Liver (tissue), 8 donors: ENCODE measurements at regions not wholly inside any gene's neighbourhood (a gene's known extent, or its start where the extent isn't known, plus 50 kb on each side); places are given as distances from the start of the nearest gene placed in this dataset.

Experiments
- DNase-seq: peaks from one replicate; pipeline ENCODE4 v3.0.0-alpha.2; 2017; ENCODE audit warnings: low spot score
- H3K27ac ChIP-seq, 2 donors: one replicate each; pipeline ENCODE4 v1.7.0; 2013; ENCODE audit warnings: inconsistent platforms in 2 of 2, low read length in 2 of 2, control low read depth in 1 of 2, low read depth in 1 of 2, mild to moderate bottlenecking in 1 of 2
- H3K27me3 ChIP-seq, 4 donors: one replicate each; pipeline versions ENCODE4 v1.6.1 to v1.7.0; 2013; ENCODE audit warnings: low read length in 3 of 4, inconsistent platforms in 1 of 4, mild to moderate bottlenecking in 1 of 4, moderate library complexity in 1 of 4; ENCODE audit not compliant: control insufficient read depth in 4 of 4, insufficient read depth in 4 of 4
- H3K36me3 ChIP-seq, 4 donors: one replicate each; pipeline versions ENCODE4 v1.6.1 to v1.7.0; 2013; ENCODE audit warnings: low read length in 3 of 4, mild to moderate bottlenecking in 3 of 4, low read depth in 1 of 4, moderate library complexity in 1 of 4; ENCODE audit not compliant: control insufficient read depth in 4 of 4, insufficient read depth in 3 of 4
- H3K4me1 ChIP-seq, 4 donors: one replicate each; pipeline versions ENCODE4 v1.6.1 to v1.7.0; 2013; ENCODE audit warnings: low read length in 3 of 4, mild to moderate bottlenecking in 3 of 4, moderate library complexity in 1 of 4; ENCODE audit not compliant: control insufficient read depth in 4 of 4, insufficient read depth in 4 of 4
- H3K4me3 ChIP-seq, 3 donors: one replicate each; pipeline versions ENCODE4 v1.6.1 to v1.7.0; 2013; ENCODE audit warnings: low read length in 3 of 3, control low read depth in 1 of 3, low read depth in 1 of 3, mild to moderate bottlenecking in 1 of 3
- H3K9ac ChIP-seq, 2 donors: one replicate each; pipeline ENCODE4 v1.7.0; 2013; ENCODE audit warnings: low read length in 2 of 2, mild to moderate bottlenecking in 2 of 2, moderate library complexity in 2 of 2, control low read depth in 1 of 2, low read depth in 1 of 2
- H3K9me3 ChIP-seq, 4 donors: one replicate each; pipeline versions ENCODE4 v1.6.1 to v1.7.0; 2013; ENCODE audit warnings: low read length in 3 of 4; ENCODE audit not compliant: control insufficient read depth in 4 of 4
- ATF3 ChIP-seq: IDR thresholded peaks from 2 replicates; pipeline ENCODE4 v1.6.1; 2016; ENCODE audit warnings: antibody characterized with exemption
- CTCF ChIP-seq: fragments of 150-350 bp; IDR thresholded peaks from 2 replicates; pipeline ENCODE4 v1.5.1; 2017; ENCODE audit warnings: improper control_type of control experiment, low read depth, low read length; ENCODE audit not compliant: missing input control
- EGR1 ChIP-seq, 2 donors: IDR thresholded peaks; 2 replicates each; pipeline ENCODE4 v1.6.1; 2016 to 2018; ENCODE audit warnings: antibody characterized with exemption in 2 of 2, low read depth in 2 of 2
- FOXA1 ChIP-seq: IDR thresholded peaks from 2 replicates; pipeline ENCODE4 v1.6.1; 2016; ENCODE audit warnings: antibody characterized with exemption
- FOXA2 ChIP-seq: IDR thresholded peaks from 2 replicates; pipeline ENCODE4 v1.6.1; 2016; ENCODE audit warnings: antibody characterized with exemption
- GABPA ChIP-seq, 2 donors: IDR thresholded peaks in 1 of 2; conservative IDR thresholded peaks in 1 of 2; 2 replicates each; pipeline ENCODE4 v1.6.1; 2016; ENCODE audit warnings: antibody characterized with exemption in 2 of 2, mild to moderate bottlenecking in 1 of 2, moderate library complexity in 1 of 2
- HNF4A ChIP-seq, 2 donors: conservative IDR thresholded peaks; 2 replicates each; pipeline ENCODE4 v1.6.1; 2016; ENCODE audit warnings: antibody characterized with exemption in 2 of 2, mild to moderate bottlenecking in 2 of 2
- HNF4G ChIP-seq: IDR thresholded peaks from 2 replicates; pipeline ENCODE4 v1.6.1; 2016; ENCODE audit warnings: antibody characterized with exemption
- JUND ChIP-seq, 2 donors: IDR thresholded peaks; 2 replicates each; pipeline ENCODE4 v1.6.1; 2016; ENCODE audit warnings: antibody characterized with exemption in 2 of 2
- NR2F2 ChIP-seq: IDR thresholded peaks from 2 replicates; pipeline ENCODE4 v1.6.1; 2016; ENCODE audit warnings: antibody characterized with exemption
- RAD21 ChIP-seq, 2 donors: IDR thresholded peaks; 2 replicates each; pipeline ENCODE4 v1.6.1; 2016; ENCODE audit warnings: antibody characterized with exemption in 2 of 2, mild to moderate bottlenecking in 2 of 2
- REST ChIP-seq: IDR thresholded peaks from 2 replicates; pipeline ENCODE4 v1.6.1; 2016; ENCODE audit warnings: antibody characterized with exemption, mild to moderate bottlenecking
- RXRA ChIP-seq, 2 donors: IDR thresholded peaks; 2 replicates each; pipeline ENCODE4 v1.6.1; 2017 to 2018; ENCODE audit warnings: antibody characterized with exemption in 2 of 2, mild to moderate bottlenecking in 1 of 2
- SP1 ChIP-seq: IDR thresholded peaks from 2 replicates; pipeline ENCODE4 v1.6.1; 2018; ENCODE audit warnings: antibody characterized with exemption, mild to moderate bottlenecking
- TAF1 ChIP-seq: conservative IDR thresholded peaks from 2 replicates; pipeline ENCODE4 v1.6.1; 2016; ENCODE audit warnings: antibody characterized with exemption, mild to moderate bottlenecking
- YY1 ChIP-seq: IDR thresholded peaks from 2 replicates; pipeline ENCODE4 v1.6.1; 2016; ENCODE audit warnings: antibody characterized with exemption, mild to moderate bottlenecking
- ZBTB33 ChIP-seq: IDR thresholded peaks from 2 replicates; pipeline ENCODE4 v1.6.1; 2016; ENCODE audit warnings: antibody characterized with exemption
- WGBS: extraction: QIAGEN DNeasy Blood & Tissue Kit; methylation state at CpG from one replicate; pipeline ENCODE4 v1.1.7; 2013; 5-methylcytosine and 5-hydroxymethylcytosine counted together
- TF ChIP-seq, protein P1 (sequence below): IDR thresholded peaks from 2 replicates; pipeline ENCODE4 v1.6.1; 2016; ENCODE audit warnings: antibody characterized with exemption
- donor health status: healthy.
- donor health status: healthy.
- donor health status: healthy.
- donor health status: healthy.
- donor health status: healthy.

DNA sequence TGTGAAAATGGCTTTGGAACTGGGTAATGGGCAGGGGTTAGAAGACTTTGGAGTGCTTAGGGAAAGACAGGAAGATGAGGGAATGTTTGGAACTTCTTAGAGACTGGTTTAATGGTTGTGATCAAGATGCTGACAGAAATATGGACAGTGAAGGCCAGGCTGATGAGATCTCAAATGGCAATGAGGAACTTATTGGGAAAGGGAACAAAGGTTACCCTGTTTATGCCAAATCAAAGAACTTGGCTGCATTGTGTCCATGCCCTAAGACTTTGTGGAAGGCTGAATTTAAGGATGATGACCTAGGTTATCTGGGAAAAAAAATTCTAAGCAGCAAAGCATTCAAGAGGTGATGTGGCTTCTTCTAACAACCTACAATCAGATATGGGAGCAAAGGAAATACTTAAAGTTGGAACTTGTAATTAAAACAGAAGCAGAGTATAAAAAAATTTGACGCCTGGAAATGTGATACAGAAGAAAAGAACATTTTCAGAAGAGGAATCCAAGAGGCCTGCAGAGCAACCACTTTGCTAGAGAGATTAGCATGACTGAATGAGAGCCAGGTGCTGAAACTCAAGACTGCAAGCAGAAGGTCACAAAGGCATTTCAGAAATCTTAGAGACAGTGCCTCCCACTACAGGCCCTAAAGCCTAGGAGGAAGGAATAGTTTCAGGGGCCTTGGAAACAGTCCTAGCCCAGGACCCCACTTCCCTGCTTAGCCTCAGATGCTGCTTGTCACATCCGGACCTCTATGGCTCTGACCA is 65.6 kb upstream of the FLRT2 start:
- DNase-seq, result no peak
- H3K9me3 ChIP-seq, result no peaks in the 10 kb centered on the region
- H3K27me3 ChIP-seq, result no peaks in the 10 kb centered on the region
- no peaks in the 10 kb centered on the region for H3K4me1 ChIP-seq
- H3K27ac ChIP-seq, result no peak overlapping the region
- H3K9ac ChIP-seq, result no peak overlapping the region
- WGBS, result 94% methylated on average over 2 of the region's 2 CpGs
- no peaks in the 10 kb centered on the region for H3K36me3 ChIP-seq
- no peak overlapping the region for H3K4me3 ChIP-seq
- TF ChIP-seq FOXA2, result no peak
- TF ChIP-seq NR2F2, result no peak
- no peak for TF ChIP-seq TAF1
- TF ChIP-seq EGR1 (IDR thresholded peaks at IDR 0.05; ENCODE audit: low read depth in 2 of 2), result no peak
- TF ChIP-seq REST, result no peak
- TF ChIP-seq JUND (IDR thresholded peaks at IDR 0.05), result no peak
- TF ChIP-seq GABPA (IDR thresholded peaks at IDR 0.05 in 1 of 2, conservative IDR thresholded peaks at IDR 0.05 in 1 of 2), result no peak
- TF ChIP-seq FOXA1, result no peak
- TF ChIP-seq CTCF, result no peak
- no peak for TF ChIP-seq HNF4G
- no peak for TF ChIP-seq HNF4A (conservative IDR thresholded peaks at IDR 0.05)
- no peak for TF ChIP-seq ATF3
- no peak for TF ChIP-seq RAD21 (IDR thresholded peaks at IDR 0.05)
- no peak for TF ChIP-seq ZBTB33
- no peak for TF ChIP-seq SP1
- TF ChIP-seq YY1, result no peak
- TF ChIP-seq, protein P1, sequence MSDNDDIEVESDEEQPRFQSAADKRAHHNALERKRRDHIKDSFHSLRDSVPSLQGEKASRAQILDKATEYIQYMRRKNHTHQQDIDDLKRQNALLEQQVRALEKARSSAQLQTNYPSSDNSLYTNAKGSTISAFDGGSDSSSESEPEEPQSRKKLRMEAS, result no peak
- no peak for TF ChIP-seq RXRA (IDR thresholded peaks at IDR 0.05)
